Lower leg skin (tissue), 3 donors: ENCODE measurements at regions not wholly inside any gene's neighbourhood (a gene's known extent, or its start where the extent isn't known, plus 50 kb on each side); places are given as distances from the start of the nearest gene placed in this dataset.

Source experiments
- POLR2A ChIP-seq, 2 donors: fragments of 450-650 bp; IDR thresholded peaks; one replicate each; pipeline ENCODE4 v1.6.1; 2016 to 2017; ENCODE audit warnings: antibody characterized with exemption in 2 of 2, mild to moderate bottlenecking in 1 of 2, moderate library complexity in 1 of 2
- TF ChIP-seq, protein P1 (sequence below), 3 donors: fragments of 450-650 bp; IDR thresholded peaks; one replicate each; pipeline ENCODE4 v1.5.1; 2016; ENCODE audit warnings: antibody characterized with exemption in 3 of 3, mild to moderate bottlenecking in 3 of 3, moderate library complexity in 2 of 3

DNA sequence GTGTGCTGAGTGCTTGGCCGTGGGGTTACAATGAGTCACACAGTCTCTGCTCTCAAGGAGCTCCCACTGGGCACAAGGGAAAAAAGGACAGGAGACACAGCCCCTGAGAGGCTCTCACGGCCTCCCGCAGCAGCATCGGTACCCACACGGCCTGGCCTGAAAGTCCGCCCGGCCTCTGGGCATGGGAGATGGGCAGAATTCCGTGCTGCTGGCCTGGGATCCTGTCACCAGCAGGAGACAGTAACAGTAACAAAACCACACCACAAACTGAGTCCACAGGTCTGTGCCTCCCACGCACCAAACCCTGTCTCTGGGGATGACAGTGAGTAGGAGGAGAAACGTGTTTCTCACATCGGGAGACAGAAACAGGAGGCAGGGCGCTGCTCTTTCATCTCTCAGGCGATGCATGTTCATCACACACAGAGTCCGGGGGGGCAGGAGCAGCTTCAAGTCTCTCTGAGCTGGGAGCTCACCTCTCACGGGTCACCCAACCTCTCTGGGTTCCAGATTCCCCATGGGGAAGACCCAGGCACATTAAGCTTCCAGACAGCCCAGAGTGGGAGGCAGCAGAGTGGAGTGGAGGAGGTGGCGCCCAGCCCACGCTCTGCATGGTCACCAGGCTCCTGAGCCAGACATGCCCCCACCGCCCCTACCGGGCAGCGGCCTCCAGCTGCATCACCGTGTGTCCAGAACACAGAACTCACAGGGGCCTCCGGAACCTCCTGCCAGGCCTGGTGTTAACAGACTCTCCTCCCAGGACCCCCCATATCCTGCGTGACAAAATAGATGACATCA is 124.7 kb upstream of the VSTM2B start:
- TF ChIP-seq, protein P1, sequence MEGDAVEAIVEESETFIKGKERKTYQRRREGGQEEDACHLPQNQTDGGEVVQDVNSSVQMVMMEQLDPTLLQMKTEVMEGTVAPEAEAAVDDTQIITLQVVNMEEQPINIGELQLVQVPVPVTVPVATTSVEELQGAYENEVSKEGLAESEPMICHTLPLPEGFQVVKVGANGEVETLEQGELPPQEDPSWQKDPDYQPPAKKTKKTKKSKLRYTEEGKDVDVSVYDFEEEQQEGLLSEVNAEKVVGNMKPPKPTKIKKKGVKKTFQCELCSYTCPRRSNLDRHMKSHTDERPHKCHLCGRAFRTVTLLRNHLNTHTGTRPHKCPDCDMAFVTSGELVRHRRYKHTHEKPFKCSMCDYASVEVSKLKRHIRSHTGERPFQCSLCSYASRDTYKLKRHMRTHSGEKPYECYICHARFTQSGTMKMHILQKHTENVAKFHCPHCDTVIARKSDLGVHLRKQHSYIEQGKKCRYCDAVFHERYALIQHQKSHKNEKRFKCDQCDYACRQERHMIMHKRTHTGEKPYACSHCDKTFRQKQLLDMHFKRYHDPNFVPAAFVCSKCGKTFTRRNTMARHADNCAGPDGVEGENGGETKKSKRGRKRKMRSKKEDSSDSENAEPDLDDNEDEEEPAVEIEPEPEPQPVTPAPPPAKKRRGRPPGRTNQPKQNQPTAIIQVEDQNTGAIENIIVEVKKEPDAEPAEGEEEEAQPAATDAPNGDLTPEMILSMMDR (IDR thresholded peaks at IDR 0.05), result no peak
- no peak for TF ChIP-seq POLR2A (IDR thresholded peaks at IDR 0.05)
